GM21576 (cell line): ENCODE measurements at regions not wholly inside any gene's neighbourhood (a gene's known extent, or its start where the extent isn't known, plus 50 kb on each side); places are given as distances from the start of the nearest gene placed in this dataset.

Source experiments
- ATAC-seq: cut with Tn5 transposase; IDR thresholded peaks from one replicate; pipeline ENCODE4 v1.9.1; 2021; ENCODE audit warnings: mild to moderate bottlenecking, moderate library complexity; ENCODE audit not compliant: unreplicated experiment

GRCh38 chr20:43863821-43864544, 50.7 kb upstream of the TOX2 start:
- ATAC-seq = no peak

- no peak for ATAC-seq
Observed at GRCh38 chr20:43863330-43863729, 51.3 kb upstream of the TOX2 start.

- no peak for ATAC-seq
Observed at GRCh38 chr20:43862438-43862837, 52.2 kb upstream of the TOX2 start.

DNA sequence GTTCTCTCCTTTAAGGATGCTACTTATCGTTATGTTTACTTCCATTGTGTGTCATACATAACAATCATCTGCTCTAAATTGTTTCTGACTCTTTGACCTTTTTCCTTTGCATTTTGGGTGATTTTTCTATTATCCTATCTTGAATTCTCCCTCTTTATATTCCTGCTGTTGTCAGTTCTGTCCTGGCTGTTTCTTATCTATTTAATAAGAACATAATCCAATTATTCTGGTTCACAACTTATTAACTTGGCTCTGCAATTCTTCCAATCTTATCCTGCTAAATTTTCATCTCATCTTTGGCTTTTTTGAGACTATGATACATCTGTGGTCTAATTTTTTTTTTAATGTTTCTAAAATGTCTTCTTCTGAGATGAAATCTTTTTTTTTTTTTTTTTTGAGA, 54.7 kb upstream of the TOX2 start:
- no peak for ATAC-seq

- no peak for ATAC-seq
Observed at GRCh38 chr20:43857932-43858331, 56.7 kb upstream of the TOX2 start.

GRCh38 chr20:43857127-43857526, 57.5 kb upstream of the TOX2 start:
- ATAC-seq = no peak

DNA sequence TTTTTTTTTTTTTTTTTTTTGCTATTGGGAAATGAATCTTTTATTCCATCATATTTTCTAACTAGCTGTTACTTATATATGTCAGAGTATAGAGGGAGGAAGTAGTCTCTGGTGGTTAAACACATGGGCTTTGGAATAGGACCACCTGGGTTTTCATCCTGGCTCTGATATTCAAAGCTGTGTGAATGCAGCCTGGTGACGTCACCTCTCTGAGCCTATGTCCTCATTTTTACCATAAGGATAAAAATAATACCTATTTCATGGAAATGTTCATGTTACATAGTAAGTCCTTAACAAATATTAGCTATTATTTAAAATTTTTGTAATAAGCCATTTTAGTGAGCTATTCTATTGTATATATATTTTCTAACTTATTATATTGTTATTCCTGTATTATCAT, 58.8 kb upstream of the TOX2 start:
- no peak for ATAC-seq

GRCh38 chr20:43853918-43854317, 60.7 kb upstream of the TOX2 start:
- no peak for ATAC-seq

DNA sequence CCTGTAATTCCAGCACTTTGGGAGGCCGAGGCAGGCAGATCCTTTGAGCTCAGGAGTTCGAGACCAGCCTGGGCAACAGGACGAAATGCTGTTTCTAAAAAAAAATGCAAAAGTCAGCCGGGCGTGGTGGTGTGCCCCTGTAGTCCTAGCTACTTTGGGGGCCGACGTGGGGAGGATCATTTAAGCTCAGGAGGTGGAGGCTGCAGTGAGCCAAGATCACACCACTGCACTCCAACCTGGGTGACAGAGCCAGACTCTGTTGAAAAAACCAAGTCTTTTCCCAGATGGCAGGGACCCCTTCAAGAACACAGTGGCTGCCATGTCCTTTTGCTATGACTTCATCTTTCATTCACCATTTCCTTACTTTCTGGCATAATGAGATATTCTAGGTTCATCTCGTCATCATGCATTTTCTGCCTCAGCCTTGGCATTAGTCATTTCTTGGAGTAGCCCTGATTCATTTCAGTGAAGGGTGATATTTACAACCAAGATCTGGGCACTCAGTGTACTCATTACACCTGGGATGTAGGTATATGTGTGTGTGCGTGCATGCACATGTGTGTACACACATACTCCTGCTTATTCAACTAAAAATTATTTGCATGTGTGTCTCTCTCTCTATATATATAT, 61.4 kb upstream of the TOX2 start:
- ATAC-seq = no peak

DNA sequence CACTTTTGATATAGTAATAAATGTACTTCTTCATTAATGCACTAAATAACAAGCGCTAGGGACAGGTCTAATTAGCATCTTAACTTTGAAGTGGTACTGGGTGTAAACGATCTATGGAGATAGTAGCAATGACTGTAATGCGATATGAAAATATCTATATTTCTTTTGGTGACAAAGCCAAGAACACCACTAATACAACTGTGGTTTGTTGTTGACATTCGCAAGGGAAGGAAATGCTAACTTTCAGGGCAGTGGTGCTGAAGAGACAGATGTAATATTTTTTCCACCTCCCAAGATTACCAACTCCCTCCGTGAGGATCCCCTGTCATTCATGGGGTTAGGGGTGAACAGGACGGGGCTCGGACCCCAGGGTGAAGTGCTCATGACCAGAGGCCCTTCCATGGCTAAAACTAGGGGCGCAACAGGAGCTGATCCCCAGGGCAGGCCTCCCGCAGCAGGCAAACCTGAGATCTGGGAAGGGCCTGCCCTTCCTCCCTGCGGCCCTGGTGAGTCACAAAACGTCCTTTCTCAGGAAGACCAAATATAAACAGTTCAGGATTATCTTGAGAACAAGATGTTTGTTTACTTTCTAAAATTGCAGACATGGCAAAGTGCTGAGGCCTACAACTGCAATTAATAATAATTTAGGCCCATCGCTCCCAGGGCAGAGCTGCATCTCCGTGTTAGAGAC, 65.0 kb upstream of the TOX2 start:
- ATAC-seq = no peak

GRCh38 chr20:43846516-43846905, 68.1 kb upstream of the TOX2 start:
- no peak for ATAC-seq

GRCh38 chr20:43844778-43845614, 69.7 kb upstream of the TOX2 start:
- ATAC-seq = no peak

GRCh38 chr20:43843965-43844660, 70.5 kb upstream of the TOX2 start:
- ATAC-seq = no peak

GRCh38 chr20:43843096-43843964, 71.3 kb upstream of the TOX2 start:
- ATAC-seq = no peak

DNA sequence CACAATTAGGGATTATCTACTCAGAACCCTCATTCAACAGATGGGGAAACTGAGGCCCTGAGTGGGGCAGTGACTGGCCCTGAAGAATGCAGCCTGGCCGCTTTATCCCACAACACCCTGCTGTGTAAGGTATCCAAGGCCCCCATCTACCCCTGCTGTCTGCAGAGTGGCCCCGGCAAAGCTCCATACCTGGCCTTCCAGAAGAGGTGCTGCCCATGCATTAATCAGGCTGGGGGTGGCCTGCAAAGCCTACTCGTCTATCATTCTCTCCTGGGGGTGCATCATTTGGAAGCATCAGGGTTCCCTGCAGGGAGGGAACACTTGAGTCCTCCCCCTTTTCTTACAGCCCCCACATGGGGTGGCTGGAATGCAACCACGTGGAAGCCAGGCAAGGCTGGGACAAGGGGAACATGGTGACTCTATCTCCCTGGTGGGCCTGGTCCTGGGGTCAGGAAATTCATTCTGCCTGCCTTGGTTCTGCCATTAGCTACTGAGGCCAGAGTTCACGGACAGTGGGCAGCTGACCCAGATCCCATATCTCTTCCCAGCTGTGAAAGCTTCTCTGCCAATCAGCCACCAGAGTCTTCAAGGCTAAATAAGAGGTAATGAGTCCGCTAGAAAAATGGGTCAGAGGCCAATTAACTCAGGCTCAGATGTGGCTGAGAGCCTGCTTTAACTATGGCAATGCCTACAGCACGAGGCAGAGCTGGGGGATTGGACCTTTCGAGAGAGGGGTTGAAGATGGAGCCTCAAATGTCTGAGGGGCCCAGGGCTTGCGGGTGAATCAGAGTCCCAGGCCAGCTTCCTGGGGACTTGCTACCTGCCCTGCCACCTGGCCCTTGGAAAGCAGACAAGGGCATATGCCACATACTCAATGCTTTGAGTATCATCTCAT, 72.3 kb upstream of the TOX2 start:
- no peak for ATAC-seq

DNA sequence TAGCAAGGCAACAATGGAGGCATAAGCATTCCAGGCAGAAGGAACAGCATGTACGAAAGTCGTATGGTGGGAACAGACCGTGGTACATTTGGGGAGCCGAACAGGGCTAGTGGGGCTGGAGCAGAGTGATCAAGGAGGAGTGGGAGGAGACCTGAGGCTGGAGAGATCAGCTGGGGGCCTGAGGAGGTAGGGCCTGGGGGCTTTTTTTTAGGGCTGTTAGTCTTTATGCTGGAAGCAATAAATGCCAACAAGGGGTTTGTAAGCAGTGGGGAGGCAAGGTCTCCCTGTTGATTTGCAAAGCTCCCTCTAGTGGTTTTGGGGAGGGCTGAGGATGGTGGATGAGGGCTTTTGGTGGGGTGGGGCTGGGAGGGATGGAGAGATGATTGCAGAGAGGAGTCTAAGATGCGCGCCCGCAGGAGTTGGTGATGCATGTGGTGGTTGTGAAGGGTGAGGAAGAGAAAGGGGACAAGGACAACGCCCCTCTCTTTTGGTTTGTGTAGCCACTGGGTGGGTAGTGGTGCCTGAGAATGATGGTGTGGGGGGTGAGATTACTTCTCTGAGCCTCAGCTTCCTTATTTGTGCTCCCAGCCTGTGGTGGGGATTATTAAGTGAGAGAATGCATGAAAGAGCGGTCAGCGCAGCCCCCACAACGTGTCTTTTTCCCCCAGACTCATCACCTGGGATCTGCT, 74.1 kb upstream of the TOX2 start:
- ATAC-seq = no peak

DNA sequence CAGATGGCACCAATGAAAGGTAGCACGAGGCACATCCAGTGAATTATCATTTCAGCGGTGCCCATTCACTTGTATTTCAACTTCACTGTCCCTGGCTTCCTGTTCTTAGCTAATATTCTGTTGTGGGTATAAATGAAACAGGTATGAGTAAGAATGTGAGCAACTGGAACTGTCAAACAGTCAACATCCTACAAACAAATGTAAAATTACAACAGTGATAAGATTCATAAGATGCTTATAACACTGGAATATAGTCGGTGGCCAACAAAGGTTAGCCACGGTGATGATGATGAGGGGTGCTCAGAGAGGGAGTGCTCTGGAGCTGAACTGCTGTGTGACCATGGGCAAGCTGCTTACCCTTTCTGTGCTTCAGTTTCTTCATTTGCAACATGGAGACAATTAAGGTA, 74.9 kb upstream of the TOX2 start:
- no peak for ATAC-seq

GRCh38 chr20:43838703-43839060, 76.0 kb upstream of the TOX2 start:
- ATAC-seq = no peak
